RCC 7860 (cell line): ENCODE measurements at regions not wholly inside any gene's neighbourhood (a gene's known extent, or its start where the extent isn't known, plus 50 kb on each side); places are given as distances from the start of the nearest gene placed in this dataset.
"Not testable (repeated sequence)": the region's sequence is repeated elsewhere in the genome, so short reads cannot be mapped to it uniquely, and the experiment has no call there.

Experiments
- DNase-seq: peaks from one replicate; pipeline ENCODE4 v3.0.0-alpha.2; 2015; ENCODE audit warnings: low spot score
- FAIRE-seq: peaks from 2 replicates; lab custom pipeline; 2012; peaks lifted over from hg19 to GRCh38; lab: Jason Lieb, UNC

DNA sequence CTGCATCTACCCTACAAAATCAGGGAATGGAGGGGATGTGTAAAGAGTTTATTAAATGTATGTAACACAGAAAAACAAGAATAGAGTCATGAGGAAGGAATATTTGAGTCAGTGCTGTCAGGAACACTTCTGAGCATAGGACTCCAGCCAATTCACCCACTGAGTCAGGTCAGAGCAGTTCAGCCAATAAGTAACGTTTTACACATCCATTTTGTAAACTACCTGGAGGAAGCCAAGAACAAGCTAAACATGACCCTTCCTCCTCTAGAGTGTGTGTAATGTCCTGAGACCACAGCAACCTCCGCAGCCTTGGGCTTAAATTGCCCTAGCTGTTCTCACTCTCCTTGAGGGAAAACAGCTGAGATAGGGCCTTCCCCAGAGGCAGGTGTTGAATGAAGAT is 691.5 kb upstream of the LRRN3 start:
- peak; percentile 15 for DNase-seq
- FAIRE-seq = no peak

DNA sequence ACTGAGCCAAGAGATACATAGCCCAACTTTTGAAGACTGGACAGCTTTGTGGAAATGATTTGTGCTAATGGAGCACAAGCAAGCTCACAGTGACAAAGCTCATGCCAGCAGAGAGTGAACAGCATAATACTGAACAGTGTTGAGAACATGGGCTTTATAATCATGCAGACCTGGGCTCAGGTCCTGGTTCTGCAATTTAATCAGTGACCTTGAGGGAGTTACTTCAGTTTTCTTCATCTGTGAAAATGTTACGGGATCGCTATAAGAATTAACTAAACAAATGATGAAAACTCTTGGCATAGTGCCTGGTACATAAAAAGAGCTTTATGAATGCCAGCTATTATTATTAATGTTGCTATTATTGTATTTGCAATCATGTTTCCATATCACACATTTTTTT is 690.5 kb upstream of the LRRN3 start:
- no peak for FAIRE-seq
- DNase-seq = no peak

- DNase-seq (no peak), FAIRE-seq (no peak)
Measured at GRCh38 chr7:110407242-110407641, 683.7 kb upstream of the LRRN3 start.

- no peak for DNase-seq
- no peak for FAIRE-seq
Measured at GRCh38 chr7:110407706-110408105, 683.2 kb upstream of the LRRN3 start.

GRCh38 chr7:110412614-110413013 is 678.3 kb upstream of the LRRN3 start:
- no peak for FAIRE-seq

DNA sequence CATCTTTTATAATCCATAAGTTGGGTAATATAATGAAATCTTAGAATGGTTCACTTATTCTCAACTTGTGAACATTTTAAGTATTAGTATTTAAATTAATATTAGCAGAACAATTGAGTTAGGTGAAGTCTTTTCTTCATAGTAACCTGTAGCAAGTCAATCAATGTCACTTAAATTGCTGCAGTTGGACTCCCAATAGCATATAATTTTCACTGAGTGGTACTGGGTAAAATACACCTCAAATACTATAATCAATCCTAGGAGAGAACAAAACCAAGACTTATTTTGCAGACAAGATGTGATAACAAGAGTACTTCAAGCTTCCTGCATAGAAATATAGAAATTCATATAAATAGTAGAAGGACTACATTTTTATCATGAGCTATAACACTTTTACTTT is 677.9 kb upstream of the LRRN3 start:
- no peak for FAIRE-seq
- DNase-seq = no peak

More at GRCh38 chr7:110412614-110413013, 678.3 kb upstream of the LRRN3 start:
- DNase-seq = no peak

GRCh38 chr7:110417611-110418010 is 673.3 kb upstream of the LRRN3 start:
- DNase-seq = no peak

GRCh38 chr7:110418659-110419280 is 672.2 kb upstream of the LRRN3 start:
- DNase-seq (no peak), FAIRE-seq (no peak)

More at GRCh38 chr7:110417611-110418010, 673.3 kb upstream of the LRRN3 start:
- FAIRE-seq = no peak

GRCh38 chr7:110420788-110421187 is 670.1 kb upstream of the LRRN3 start:
- FAIRE-seq (no peak), DNase-seq (no peak)

GRCh38 chr7:110421490-110422241 is 669.3 kb upstream of the LRRN3 start:
- no peak for FAIRE-seq
- DNase-seq = no peak

- no peak for FAIRE-seq
Measured at GRCh38 chr7:110432061-110432553, 658.8 kb upstream of the LRRN3 start.

DNA sequence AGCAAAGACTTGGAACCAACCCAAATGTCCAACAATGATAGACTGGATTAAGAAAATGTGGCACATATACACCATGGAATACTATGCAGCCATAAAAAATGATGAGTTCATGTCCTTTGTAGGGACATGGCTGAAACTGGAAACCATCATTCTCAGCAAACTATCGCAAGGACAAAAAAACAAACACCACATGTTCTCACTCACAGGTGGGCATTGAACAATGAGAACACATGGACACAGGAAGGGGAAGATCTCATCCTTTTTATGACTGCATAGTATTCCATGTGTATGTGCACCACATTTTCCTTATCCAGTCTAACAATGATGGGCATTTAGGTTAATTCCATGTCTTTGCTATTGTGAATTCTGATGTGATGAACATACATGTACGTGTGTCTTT is 652.0 kb upstream of the LRRN3 start:
- DNase-seq, FAIRE-seq: not testable (repeated sequence)

More at GRCh38 chr7:110432061-110432553, 658.8 kb upstream of the LRRN3 start:
- no peak for DNase-seq

GRCh38 chr7:110442381-110442837 is 648.5 kb upstream of the LRRN3 start:
- FAIRE-seq = no peak
- DNase-seq = peak; percentile 57

- FAIRE-seq (no peak), DNase-seq (no peak)
Measured at GRCh38 chr7:110446658-110447057, 644.3 kb upstream of the LRRN3 start.

DNA sequence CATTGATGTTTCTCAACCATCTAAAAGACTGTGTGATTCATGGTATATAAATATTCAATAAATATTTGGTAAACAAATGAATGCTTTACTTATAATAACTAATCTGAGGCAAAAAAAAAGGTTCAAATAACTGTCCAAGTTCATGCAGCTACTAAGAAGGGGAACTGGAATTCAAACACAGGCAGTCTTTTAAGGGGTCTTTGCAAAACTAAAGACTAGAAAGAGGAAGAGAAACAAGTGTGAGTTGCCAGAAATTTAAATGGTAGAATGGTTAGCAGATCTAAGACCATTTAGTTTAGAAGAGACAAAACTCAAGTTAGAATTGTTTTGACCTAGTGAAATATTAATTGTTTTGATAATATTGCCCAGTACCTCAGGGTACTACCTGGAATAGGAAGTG is 642.0 kb upstream of the LRRN3 start:
- DNase-seq (no peak), FAIRE-seq (no peak)

DNA sequence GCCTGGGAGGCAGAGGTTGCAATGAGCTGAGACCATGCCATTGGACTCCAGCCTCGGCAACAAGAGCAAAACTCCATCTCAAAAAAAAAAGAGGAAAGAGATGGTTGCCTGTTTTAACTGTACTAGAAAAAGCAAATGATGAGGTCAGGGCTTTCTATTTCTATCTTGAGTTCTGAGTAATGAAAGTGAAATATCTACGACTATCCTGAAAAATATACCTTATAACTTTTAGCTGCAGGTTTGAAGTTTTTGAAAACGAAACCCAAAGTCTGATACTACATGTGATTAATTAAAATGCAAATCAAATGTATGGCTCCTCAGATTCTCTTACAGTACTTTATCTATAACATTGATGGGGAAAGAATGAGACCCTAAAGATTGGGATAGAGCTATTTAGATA is 636.2 kb upstream of the LRRN3 start:
- no peak for DNase-seq
- no peak for FAIRE-seq

- FAIRE-seq = no peak
- DNase-seq = no peak
Measured at GRCh38 chr7:110461621-110462020, 629.3 kb upstream of the LRRN3 start.

DNA sequence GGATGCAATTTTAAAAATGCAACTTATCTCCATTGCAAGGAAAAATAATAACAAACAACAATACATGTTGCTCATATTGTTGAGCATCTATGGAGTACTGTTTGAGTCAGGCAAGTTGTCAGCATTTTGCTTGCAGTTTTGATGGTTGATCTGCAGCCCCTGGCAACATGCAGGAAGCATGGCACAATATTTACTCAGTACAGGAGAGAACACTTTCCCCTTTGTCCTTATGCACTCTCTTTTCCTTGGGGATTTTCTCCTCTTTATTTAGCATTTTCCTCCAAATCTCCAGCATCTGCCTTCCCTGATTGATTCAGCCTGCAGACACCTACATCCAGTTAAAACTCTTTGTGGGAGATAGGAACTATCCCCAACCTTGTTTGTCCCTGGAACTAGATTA is 620.5 kb upstream of the LRRN3 start:
- DNase-seq (no peak), FAIRE-seq (no peak)

DNA sequence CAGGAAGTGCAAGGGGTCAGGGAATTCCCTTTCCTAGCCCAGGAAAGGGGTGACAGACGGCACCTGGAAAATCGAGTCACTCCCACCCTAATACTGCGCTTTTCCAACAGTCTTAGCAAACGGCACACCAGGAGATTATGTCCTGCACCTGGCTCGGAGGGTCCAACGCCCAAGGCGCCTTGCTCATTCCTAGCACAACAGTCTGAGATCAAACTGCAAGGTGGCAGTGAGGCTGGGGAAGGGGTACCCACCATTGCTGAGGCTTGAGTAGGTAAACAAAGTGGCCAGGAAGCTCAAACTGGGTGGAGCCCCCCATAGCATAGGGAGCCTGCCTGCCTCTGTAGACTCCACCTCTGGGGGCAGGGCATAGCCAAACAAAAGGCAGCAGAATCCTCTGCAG is 618.5 kb upstream of the LRRN3 start:
- FAIRE-seq, DNase-seq: not testable (repeated sequence)

DNA sequence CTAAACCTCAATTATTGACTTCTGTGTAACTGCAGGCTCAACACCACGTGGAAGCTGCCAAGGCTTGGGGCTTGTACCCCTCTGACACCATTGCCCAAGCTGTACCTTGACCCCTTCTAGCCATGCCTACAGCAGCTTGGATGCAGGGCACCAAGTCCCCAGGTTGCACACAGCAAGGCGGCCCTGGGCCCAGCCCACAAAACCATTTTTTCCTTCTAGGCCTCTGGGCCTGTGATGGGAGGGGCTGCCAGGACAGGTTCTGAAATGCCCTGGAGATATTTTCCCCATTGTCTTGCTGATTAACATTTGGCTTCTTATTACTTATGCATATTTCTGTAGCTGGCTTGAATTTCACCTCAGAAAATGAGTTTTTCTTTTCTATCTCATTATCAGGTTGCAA is 610.0 kb upstream of the LRRN3 start:
- FAIRE-seq = no peak
- DNase-seq = no peak

GRCh38 chr7:110483553-110483952 is 607.4 kb upstream of the LRRN3 start:
- no peak for DNase-seq
- no peak for FAIRE-seq

- FAIRE-seq (no peak), DNase-seq (no peak)
Measured at GRCh38 chr7:110484356-110484755, 606.6 kb upstream of the LRRN3 start.
